Fibroblast of lung (primary cell): ENCODE measurements at regions not wholly inside any gene's neighbourhood (a gene's known extent, or its start where the extent isn't known, plus 50 kb on each side); places are given as distances from the start of the nearest gene placed in this dataset.

Experiments
- CTCF ChIP-seq, 2 donors: IDR thresholded peaks in 1 of 2; conservative IDR thresholded peaks in 1 of 2; 1 replicate in 1 of 2; 2 replicates in 1 of 2; pipeline ENCODE4 v1.5.1; 2011 to 2012; ENCODE audit warnings: low read length in 2 of 2, control low read depth in 1 of 2, inconsistent platforms in 1 of 2, low read depth in 1 of 2, mild to moderate bottlenecking in 1 of 2
- EZH2 ChIP-seq: IDR thresholded peaks from 2 replicates; pipeline ENCODE4 v1.5.1; 2012; ENCODE audit warnings: low read length, control low read depth, mild to moderate bottlenecking; ENCODE audit errors: missing control alignments

- no peak for TF ChIP-seq CTCF (conservative IDR thresholded peaks at IDR 0.05 in 1 of 2, IDR thresholded peaks at IDR 0.05 in 1 of 2; ENCODE audit: low read depth in 1 of 2, low read length in 2 of 2)
- no peak for TF ChIP-seq EZH2
Observed at GRCh38 chr2:199070322-199070949, 387.3 kb downstream of the SATB2 start.
